ENCODE measurements at regions not wholly inside any gene's neighbourhood (a gene's known extent, or its start where the extent isn't known, plus 50 kb on each side); places are given as distances from the start of the nearest gene placed in this dataset.

GRCh38 chr2:898319-898718 is 52.3 kb upstream of the SNTG2 start:
- no peak overlapping the region for H3K27ac ChIP-seq
- TF ChIP-seq CTCF (IDR thresholded peaks at IDR 0.05): no peak
- H3K4me3 ChIP-seq: no peak overlapping the region
- no peak for ATAC-seq
- intact Hi-C loops (cut with DNase I): loop anchor here in 1 of 2 donors (10.0 kb wide), 1 partner anchor 184 kb away; no protein-coding TSS in a partner anchor
- H3K9me3 ChIP-seq: peaks cover 0 to 24% of the 10 kb centered on the region in 2 donors
- no peaks in the 10 kb centered on the region for H3K36me3 ChIP-seq
- DNase-seq: no peak
- H3K27me3 ChIP-seq: peaks cover 0 to 5% of the 10 kb centered on the region in 2 donors
- no peaks in the 10 kb centered on the region for H3K4me1 ChIP-seq

- Histone ChIP-seq H3K4me1 (no peaks in the 10 kb centered on the region), H3K9me3 (peaks cover 0 to 22% of the 10 kb centered on the region in 2 donors), H3K36me3 (no peaks in the 10 kb centered on the region), H3K27ac (no peak overlapping the region), H3K4me3 (no peak overlapping the region), H3K27me3 (peaks cover 0 to 15% of the 10 kb centered on the region in 2 donors)
- TF ChIP-seq CTCF (IDR thresholded peaks at IDR 0.05): no peak
- intact Hi-C loops (cut with DNase I): loop anchor here in 1 of 2 donors (10.0 kb wide), 1 partner anchor 182 kb away; no protein-coding TSS in a partner anchor
- ATAC-seq: no peak
- no peak for DNase-seq
Measured at GRCh38 chr2:897091-897490, 53.6 kb upstream of the SNTG2 start.

GRCh38 chr2:893311-893710 is 57.3 kb upstream of the SNTG2 start:
- peaks cover 0 to 20% of the 10 kb centered on the region in 2 donors for H3K27me3 ChIP-seq
- ATAC-seq: peak; percentile 31
- H3K36me3 ChIP-seq: no peaks in the 10 kb centered on the region
- no peaks in the 10 kb centered on the region for H3K4me1 ChIP-seq
- peaks cover 0 to 22% of the 10 kb centered on the region in 2 donors for H3K9me3 ChIP-seq
- intact Hi-C loops (cut with DNase I): loop anchor here in 1 of 2 donors (10.0 kb wide), 1 partner anchor 179 kb away; no protein-coding TSS in a partner anchor
- no peak for DNase-seq
- no peak for TF ChIP-seq CTCF (IDR thresholded peaks at IDR 0.05)
- H3K4me3 ChIP-seq: no peak overlapping the region
- H3K27ac ChIP-seq: no peak overlapping the region

GRCh38 chr2:892892-893291 is 57.8 kb upstream of the SNTG2 start:
- peaks cover 0 to 20% of the 10 kb centered on the region in 2 donors for H3K27me3 ChIP-seq
- DNase-seq (no peak), ATAC-seq (no peak)
- intact Hi-C loops (cut with DNase I): loop anchor here in 1 of 2 donors (10.0 kb wide), 1 partner anchor 178 kb away; no protein-coding TSS in a partner anchor
- no peaks in the 10 kb centered on the region for H3K4me1 ChIP-seq
- no peak overlapping the region for H3K4me3 ChIP-seq
- H3K27ac ChIP-seq: no peak overlapping the region
- peaks cover 0 to 22% of the 10 kb centered on the region in 2 donors for H3K9me3 ChIP-seq
- TF ChIP-seq CTCF (IDR thresholded peaks at IDR 0.05): no peak
- no peaks in the 10 kb centered on the region for H3K36me3 ChIP-seq

- DNase-seq (no peak), ATAC-seq (no peak)
- H3K27me3 ChIP-seq: peaks cover 0 to 20% of the 10 kb centered on the region in 2 donors
- no peaks in the 10 kb centered on the region for H3K36me3 ChIP-seq
- no peak overlapping the region for H3K27ac ChIP-seq
- no peaks in the 10 kb centered on the region for H3K4me1 ChIP-seq
- intact Hi-C loops (cut with DNase I): loop anchor here in 1 of 2 donors (10.0 kb wide), 1 partner anchor 178 kb away; no protein-coding TSS in a partner anchor
- H3K4me3 ChIP-seq: no peak overlapping the region
- TF ChIP-seq CTCF (IDR thresholded peaks at IDR 0.05): no peak
- peaks cover 0 to 21% of the 10 kb centered on the region in 2 donors for H3K9me3 ChIP-seq
Measured at GRCh38 chr2:892401-892800, 58.2 kb upstream of the SNTG2 start.

All from left lung (tissue), 4 donors.